HepG2 (cell line): ENCODE measurements at regions not wholly inside any gene's neighbourhood (a gene's known extent, or its start where the extent isn't known, plus 50 kb on each side); places are given as distances from the start of the nearest gene placed in this dataset.

ENCODE experiments used
- ATAC-seq: fragments of 200-7000 bp; cut with Tn5 transposase; 3 replicates; pipeline ENCODE4 v1.9.1; 2020; ENCODE audit warnings: mild to moderate bottlenecking, moderate library complexity
- BruUV-seq: library from RNA; stranded (reverse); fragments of 400-500 nt; replicated peaks from 2 replicates; lab custom pipeline; 2021; lab: Mats Ljungman, UMichigan
- CTCF ChIA-PET: fragments of 300-600 bp; formaldehyde crosslinking; extraction: SDS; loops from one replicate; lab custom pipeline; 2021; ENCODE audit warnings: low total read pairs, inconsistent platforms, low intra/inter-chr PET ratio; lab: Yijun Ruan, JAX
- POLR2A ChIA-PET: fragments of 350-600 bp; sonication (Branson Sonifier 250); formaldehyde crosslinking; loops from one replicate; lab custom pipeline; 2020; ENCODE audit warnings: antibody characterized with exemption, inconsistent platforms; lab: Yijun Ruan, JAX
- DNase-seq: peaks from one replicate; pipeline ENCODE4 v3.0.0-alpha.2; 2015; ENCODE audit warnings: low spot score
- FAIRE-seq: peaks from 3 replicates; lab custom pipeline; 2011; peaks lifted over from hg19 to GRCh38; lab: Jason Lieb, UNC
- H2AFZ ChIP-seq: one replicate; pipeline ENCODE4 v1.6.1; 2011; ENCODE audit warnings: low read length, inconsistent platforms
- H3K27ac ChIP-seq: fragments of 300-600 bp; 3 replicates; pipeline ENCODE4 v1.8.0; 2011; ENCODE audit warnings: mixed run types, mild to moderate bottlenecking, mixed read lengths, low read length, inconsistent platforms; ENCODE audit not compliant: insufficient read depth; ENCODE audit errors: extremely low read length
- H3K27me3 ChIP-seq, 2 experiments: fragments of 200-600 bp in 1 of 2; 2 replicates in 1 of 2; 3 replicates in 1 of 2; pipeline versions ENCODE4 v1.6.0 to v1.8.0; 2011; ENCODE audit warnings: low read length in 2 of 2, mild to moderate bottlenecking in 2 of 2, moderate library complexity in 2 of 2, inconsistent platforms in 1 of 2; ENCODE audit not compliant: insufficient read depth in 2 of 2, control insufficient read depth in 1 of 2
- H3K36me3 ChIP-seq, 2 experiments: fragments of 200-600 bp in 1 of 2; replicated peaks in 1 of 2; 2 replicates in 1 of 2; 3 replicates in 1 of 2; pipeline versions ENCODE4 v1.5.1 to v1.8.0; 2011; ENCODE audit warnings: low read length in 2 of 2, inconsistent platforms in 1 of 2; ENCODE audit not compliant: insufficient read depth in 2 of 2, control insufficient read depth in 1 of 2
- H3K4me1 ChIP-seq: 2 replicates; pipeline ENCODE4 v1.5.1; 2012; ENCODE audit warnings: low read length, inconsistent platforms; ENCODE audit not compliant: insufficient read depth
- H3K4me2 ChIP-seq: 2 replicates; pipeline ENCODE4 v1.6.0; 2011; ENCODE audit warnings: low read depth, low read length, inconsistent platforms
- H3K4me3 ChIP-seq, 3 experiments: fragments of 200-600 bp in 1 of 3; sonication (generic), shearing (Covaris generic) in 1 of 3; replicated peaks in 1 of 3; 2 replicates each; pipeline ENCODE4 v1.5.1; 2011 to 2016; ENCODE audit warnings: low read length in 3 of 3, inconsistent platforms in 2 of 3, low read depth in 2 of 3, mild to moderate bottlenecking in 2 of 3, control low read depth in 1 of 3, mixed read lengths in 1 of 3; ENCODE audit not compliant: insufficient read depth in 1 of 3
- H3K79me2 ChIP-seq: one replicate; pipeline ENCODE4 v1.6.1; 2011; ENCODE audit warnings: low read length, inconsistent platforms; ENCODE audit not compliant: insufficient read depth
- H3K9ac ChIP-seq: 2 replicates; pipeline ENCODE4 v1.6.0; 2011; ENCODE audit warnings: mild to moderate bottlenecking, low read depth, low read length, inconsistent platforms; ENCODE audit not compliant: insufficient read depth
- H3K9me3 ChIP-seq: 2 replicates; pipeline ENCODE4 v1.5.1; 2012; ENCODE audit warnings: mild to moderate bottlenecking, low read length
- H4K20me1 ChIP-seq: 2 replicates; pipeline ENCODE4 v1.6.0; 2011; ENCODE audit warnings: inconsistent platforms, mild to moderate bottlenecking, low read length, moderate library complexity; ENCODE audit not compliant: insufficient read depth
- ATRX ChIP-seq: sonication (generic); formaldehyde crosslinking; IDR thresholded peaks from 2 replicates; pipeline ENCODE4 v1.4.0; 2020; ENCODE audit warnings: missing genetic modification reagents, borderline replicate concordance
- CREB3 ChIP-seq: sonication (generic); formaldehyde crosslinking; IDR thresholded peaks from 2 replicates; pipeline ENCODE4 v1.5.0; 2020; ENCODE audit warnings: missing genetic modification reagents
- ESRRA ChIP-seq: sonication (generic); formaldehyde crosslinking; IDR thresholded peaks from 2 replicates; pipeline ENCODE4 v1.5.1; 2020; ENCODE audit warnings: mild to moderate bottlenecking, low read depth, missing genetic modification reagents
- HES4 ChIP-seq: sonication (generic); formaldehyde crosslinking; IDR thresholded peaks from 2 replicates; pipeline ENCODE4 v1.9.0; 2021; ENCODE audit warnings: mild to moderate bottlenecking, missing genetic modification reagents, borderline replicate concordance
- HOMEZ ChIP-seq: IDR thresholded peaks from 2 replicates; pipeline ENCODE4 v1.6.1; 2016; ENCODE audit warnings: low read depth
- LCORL ChIP-seq, 2 experiments: fragments of 450-650 bp in 1 of 2; sonication (generic) in 1 of 2; formaldehyde crosslinking in 1 of 2; IDR thresholded peaks; 2 replicates each; pipeline versions ENCODE4 v1.5.0 to v1.6.1; 2017 to 2020; ENCODE audit warnings: antibody characterized with exemption in 1 of 2, missing genetic modification reagents in 1 of 2
- NKX3-1 ChIP-seq: sonication (generic); formaldehyde crosslinking; IDR thresholded peaks from 2 replicates; pipeline ENCODE4 v1.5.0; 2020; ENCODE audit warnings: missing genetic modification reagents
- PHB2 ChIP-seq: fragments of 450-650 bp; IDR thresholded peaks from 2 replicates; pipeline ENCODE4 v1.6.1; 2018; ENCODE audit not compliant: partially characterized antibody
- PHF8 ChIP-seq: sonication (generic); formaldehyde crosslinking; IDR thresholded peaks from 2 replicates; pipeline ENCODE4 v1.5.0; 2020; ENCODE audit warnings: missing genetic modification reagents
- POLR2AphosphoS2 ChIP-seq: IDR thresholded peaks from 2 replicates; pipeline ENCODE4 v1.6.1; 2011; ENCODE audit warnings: low read depth, low read length, improper control_type of control experiment
- ZNF17 ChIP-seq: sonication (generic); formaldehyde crosslinking; IDR thresholded peaks from 2 replicates; pipeline ENCODE4 v1.5.0; 2020; ENCODE audit warnings: mild to moderate bottlenecking, missing genetic modification reagents
- ZNF512B ChIP-seq: sonication (generic); formaldehyde crosslinking; IDR thresholded peaks from 2 replicates; pipeline ENCODE4 v1.5.1; 2020; ENCODE audit warnings: missing genetic modification reagents, mild to moderate bottlenecking, borderline replicate concordance
- ZNF569 ChIP-seq: sonication (generic); formaldehyde crosslinking; IDR thresholded peaks from 2 replicates; pipeline ENCODE4 v1.5.0; 2020; ENCODE audit warnings: mild to moderate bottlenecking, missing genetic modification reagents, moderate library complexity, borderline replicate concordance
- ZNF740 ChIP-seq: sonication (generic); formaldehyde crosslinking; IDR thresholded peaks from 2 replicates; pipeline ENCODE4 v1.4.0; 2020; ENCODE audit warnings: missing genetic modification reagents
- ZNF75D ChIP-seq: sonication (generic); formaldehyde crosslinking; IDR thresholded peaks from 2 replicates; pipeline ENCODE4 v1.8.1; 2023; ENCODE audit warnings: missing genetic modification reagents, mild to moderate bottlenecking, borderline replicate concordance
- WGBS: methylation state at CpG from one replicate; pipeline ENCODE4 v1.1.6; 2017; ENCODE audit warnings: low lambda C conversion rate; 5-methylcytosine and 5-hydroxymethylcytosine counted together
- in situ Hi-C: cut with HindIII; loops from 2 replicates; pipeline ENCODE4 v1.10.0; 2017; ENCODE audit warnings: low pct_unique_long_range_greater_than_20kb; ENCODE audit not compliant: extremely low pct_ligation_motif_present
- intact Hi-C: fragments of 100-400 bp; cut with micrococcal nuclease; formaldehyde crosslinking; loops from one replicate; pipeline ENCODE4 v1.10.0; 2022; ENCODE audit not compliant: unreplicated experiment
- TF ChIP-seq, protein P1 (sequence below): sonication (generic); formaldehyde crosslinking; IDR thresholded peaks from 2 replicates; pipeline ENCODE4 v1.4.0; 2020; ENCODE audit warnings: missing genetic modification reagents

GRCh38 chr13:73397496-73398305, 338.9 kb downstream of the KLF5 start:
- no peak for DNase-seq
- Histone ChIP-seq H3K4me2 (no peak overlapping the region), H3K27me3 (no peaks in the 10 kb centered on the region), H2AFZ (no peak overlapping the region), H3K9me3 (no peaks in the 10 kb centered on the region), H3K4me1 (peaks cover 9% of the 10 kb centered on the region), H4K20me1 (no peaks in the 10 kb centered on the region), H3K27ac (no peak overlapping the region), H3K36me3 (no peaks in the 10 kb centered on the region), H3K9ac (no peak overlapping the region), H3K79me2 (no peaks in the 10 kb centered on the region), H3K4me3 (no peak overlapping the region)
- no TSS peak for BruUV-seq
- in situ Hi-C loops = no loop called here
- TF ChIP-seq NKX3-1 (no peak), ZNF75D (CRISPR knock-in tag) (no peak), ZNF17 (no peak), ESRRA (no peak), POLR2AphosphoS2 (no peak), LCORL (IDR thresholded peaks at IDR 0.05) (no peak), LCORL (CRISPR knock-in tag; IDR thresholded peaks at IDR 0.05) (no peak), PHF8 (CRISPR knock-in tag) (no peak), ZNF740 (CRISPR knock-in tag) (no peak), HOMEZ (CRISPR knock-in tag) (no peak), PHB2 (no peak), HES4 (CRISPR knock-in tag) (no peak), ZNF569 (CRISPR knock-in tag) (no peak), CREB3 (CRISPR knock-in tag) (no peak), ATRX (CRISPR knock-in tag) (no peak), ZNF512B (no peak)
- TF ChIP-seq, protein P1, sequence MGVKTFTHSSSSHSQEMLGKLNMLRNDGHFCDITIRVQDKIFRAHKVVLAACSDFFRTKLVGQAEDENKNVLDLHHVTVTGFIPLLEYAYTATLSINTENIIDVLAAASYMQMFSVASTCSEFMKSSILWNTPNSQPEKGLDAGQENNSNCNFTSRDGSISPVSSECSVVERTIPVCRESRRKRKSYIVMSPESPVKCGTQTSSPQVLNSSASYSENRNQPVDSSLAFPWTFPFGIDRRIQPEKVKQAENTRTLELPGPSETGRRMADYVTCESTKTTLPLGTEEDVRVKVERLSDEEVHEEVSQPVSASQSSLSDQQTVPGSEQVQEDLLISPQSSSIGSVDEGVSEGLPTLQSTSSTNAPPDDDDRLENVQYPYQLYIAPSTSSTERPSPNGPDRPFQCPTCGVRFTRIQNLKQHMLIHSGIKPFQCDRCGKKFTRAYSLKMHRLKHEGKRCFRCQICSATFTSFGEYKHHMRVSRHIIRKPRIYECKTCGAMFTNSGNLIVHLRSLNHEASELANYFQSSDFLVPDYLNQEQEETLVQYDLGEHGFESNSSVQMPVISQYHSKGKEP (CRISPR knock-in tag) = no peak
- FAIRE-seq = no peak
- WGBS = 17% methylated on average over 8 of the region's 8 CpGs
- ChIA-PET CTCF (no interaction called here), POLR2A (no interaction called here)
- no peak for ATAC-seq
- intact Hi-C loops = no loop called here
